GM13976 (cell line): ENCODE measurements at regions not wholly inside any gene's neighbourhood (a gene's known extent, or its start where the extent isn't known, plus 50 kb on each side); places are given as distances from the start of the nearest gene placed in this dataset.

ENCODE experiments used
- DNase-seq: peaks from one replicate; pipeline ENCODE4 v3.0.0; 2012; ENCODE audit warnings: low spot score
- CTCF ChIP-seq: IDR thresholded peaks from 2 replicates; pipeline ENCODE4 v1.5.1; 2012; ENCODE audit warnings: borderline replicate concordance, mild to moderate bottlenecking; ENCODE audit not compliant: insufficient read depth; ENCODE audit errors: extremely low read depth, missing control alignments, control extremely low read depth
- in situ Hi-C: fragments of 300-500 bp; cut with MboI; formaldehyde crosslinking; loops from one replicate; pipeline ENCODE4 v1.12.0; 2022; ENCODE audit warnings: low sequenced_read_pairs, mixed read lengths, inconsistent platforms; ENCODE audit not compliant: unreplicated experiment

GRCh38 chr15:25185156-25185710, 230.4 kb downstream of the SNRPN start:
- no peak for DNase-seq
- in situ Hi-C loops = no loop called here
- no peak for TF ChIP-seq CTCF

DNA sequence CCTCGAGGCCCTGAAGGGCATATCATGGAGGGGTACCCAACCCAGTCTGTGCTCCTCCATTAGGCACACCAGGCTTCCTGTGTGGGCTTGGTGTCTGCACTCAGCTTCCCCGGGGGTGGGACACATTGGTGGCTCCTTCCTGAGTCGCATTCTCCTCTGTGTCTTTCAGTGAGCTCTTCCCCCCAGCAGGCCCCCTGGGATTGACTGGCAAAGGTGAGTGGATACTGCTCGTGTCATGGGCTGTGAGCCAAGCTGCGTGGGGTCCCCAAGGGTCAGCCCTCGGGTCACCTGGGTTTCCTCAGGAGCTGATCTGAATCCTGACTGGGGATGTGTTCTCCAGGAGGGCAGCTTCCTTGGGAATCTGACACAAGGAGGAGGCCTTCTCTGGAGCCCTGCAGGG, 231.0 kb downstream of the SNRPN start:
- in situ Hi-C loops = no loop called here
- no peak for DNase-seq
- TF ChIP-seq CTCF = no peak

DNA sequence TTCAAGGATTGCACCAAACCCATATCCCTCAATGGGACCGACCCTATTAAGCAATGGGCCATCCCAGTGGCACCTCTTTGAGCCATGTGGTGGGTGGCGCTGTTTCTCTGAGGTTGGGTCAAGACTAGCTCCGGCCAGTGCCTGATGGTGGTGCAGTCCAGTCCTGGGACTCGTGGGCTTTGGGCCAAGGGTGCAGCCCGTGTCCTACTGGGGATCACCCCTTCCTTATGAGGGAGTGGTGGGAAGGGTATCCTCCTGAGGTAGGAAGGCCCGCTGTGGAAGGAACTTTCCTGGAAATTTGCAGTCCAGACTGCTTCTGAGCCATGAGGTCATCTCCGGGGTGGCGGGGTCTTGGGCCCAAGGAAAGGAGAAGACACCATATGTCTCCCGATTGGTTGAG, 231.6 kb downstream of the SNRPN start:
- in situ Hi-C loops = no loop called here
- DNase-seq = no peak
- TF ChIP-seq CTCF = no peak

DNA sequence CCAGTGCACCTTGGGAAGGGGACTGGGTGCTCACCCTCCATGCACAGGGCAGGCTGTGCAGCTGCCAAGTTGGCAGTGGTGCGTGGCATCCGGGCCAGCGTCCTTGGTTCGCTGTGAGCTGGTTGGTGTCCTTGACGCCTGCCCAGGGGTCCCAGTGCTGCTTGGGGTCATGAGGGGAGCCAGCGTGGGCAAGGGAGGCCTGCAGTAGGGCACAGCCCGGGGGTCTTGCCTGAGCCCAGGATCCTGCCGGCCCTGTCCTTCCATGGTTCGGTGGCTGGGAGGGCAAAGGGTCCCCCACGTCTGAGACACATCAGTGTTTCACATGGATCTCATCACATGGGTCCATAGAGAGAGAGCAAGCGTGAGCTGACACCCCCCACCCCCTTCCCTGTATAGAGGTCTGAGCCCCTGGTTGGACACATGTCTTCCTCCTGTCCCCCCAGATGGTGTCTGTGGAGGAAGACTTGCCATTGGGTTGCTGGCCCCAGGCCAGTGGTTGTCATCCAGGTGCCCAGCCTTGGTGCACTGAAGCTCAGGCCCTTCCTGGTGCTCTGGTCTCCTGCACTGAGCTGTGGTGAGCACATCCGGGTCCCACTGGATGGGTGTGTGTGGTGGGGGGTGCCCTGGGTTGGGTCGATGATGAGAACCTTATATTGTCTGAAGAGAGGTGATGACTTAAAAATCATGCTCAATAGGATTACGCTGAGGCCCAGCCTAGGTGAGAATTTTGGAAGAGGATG, 232.3 kb downstream of the SNRPN start:
- no peak for TF ChIP-seq CTCF
- no peak for DNase-seq
- in situ Hi-C loops = no loop called here

DNA sequence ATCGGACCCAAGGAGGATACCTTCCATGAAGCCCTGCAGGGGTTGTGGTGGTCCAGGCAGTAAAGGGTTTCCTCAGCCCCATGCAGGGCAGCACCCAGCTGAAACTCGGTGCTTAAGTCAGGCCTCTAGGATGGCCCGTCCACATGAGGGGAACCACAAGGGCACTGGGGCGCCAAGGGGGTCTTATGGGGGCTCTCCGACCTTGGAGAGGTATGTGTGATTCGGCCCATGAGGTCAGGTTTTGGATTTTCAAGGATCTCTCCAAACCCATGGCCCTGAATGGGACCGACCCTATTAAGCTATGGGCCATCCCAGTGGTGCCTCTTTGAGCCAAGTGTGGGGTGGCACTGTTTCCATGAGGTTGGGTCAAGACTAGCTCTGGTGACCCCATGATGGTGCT, 233.3 kb downstream of the SNRPN start:
- in situ Hi-C loops = no loop called here
- no peak for DNase-seq
- TF ChIP-seq CTCF = no peak

DNA sequence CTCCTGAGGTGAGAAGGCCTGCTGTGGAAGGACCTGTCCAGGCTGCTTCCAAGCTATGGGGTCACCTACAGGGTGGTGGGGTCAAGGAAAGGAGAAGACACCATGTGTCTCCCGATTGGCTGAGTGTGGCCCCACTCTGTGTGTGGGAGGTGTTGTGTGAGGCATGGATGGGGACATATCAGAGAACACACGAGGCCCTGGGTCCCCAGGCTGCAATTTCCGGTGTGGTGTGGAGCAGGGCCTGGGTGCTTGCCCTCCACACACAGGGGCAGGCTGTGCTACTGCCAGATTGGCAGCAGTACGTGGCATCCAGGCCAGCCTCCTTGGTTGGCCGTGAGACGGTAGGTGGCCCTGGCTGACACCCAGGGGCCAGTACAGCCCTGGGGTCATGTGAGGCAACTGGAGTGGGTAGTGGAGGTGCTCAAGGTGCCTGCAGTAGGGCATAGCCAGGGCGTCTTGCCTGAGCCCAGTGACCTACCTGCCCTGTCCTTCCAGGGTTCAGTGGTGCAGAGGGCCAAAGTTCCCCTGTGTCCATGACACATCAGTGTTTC, 233.8 kb downstream of the SNRPN start:
- no peak for DNase-seq
- in situ Hi-C loops = no loop called here
- TF ChIP-seq CTCF = no peak
